Mesenchymal stem cell (in vitro differentiated cells and primary cell): ENCODE measurements at regions not wholly inside any gene's neighbourhood (a gene's known extent, or its start where the extent isn't known, plus 50 kb on each side); places are given as distances from the start of the nearest gene placed in this dataset.

ENCODE experiments used
- DNase-seq: peaks from one replicate; pipeline ENCODE4 v3.0.0-alpha.2; 2013
- H2AFZ ChIP-seq: one replicate; pipeline ENCODE4 v1.6.1; 2013; ENCODE audit warnings: low read depth, mild to moderate bottlenecking, control low read depth, inconsistent platforms, low read length, moderate library complexity
- H2AK5ac ChIP-seq: 2 replicates; pipeline ENCODE4 v1.6.1; 2013; ENCODE audit warnings: low read length, moderate library complexity, mild to moderate bottlenecking, inconsistent platforms; ENCODE audit not compliant: severe bottlenecking
- H2BK120ac ChIP-seq: one replicate; pipeline ENCODE4 v1.6.1; 2013; ENCODE audit warnings: low read depth, mild to moderate bottlenecking, inconsistent platforms, low read length, moderate library complexity
- H2BK12ac ChIP-seq, 2 experiments: one replicate each; pipeline ENCODE4 v1.6.1; 2013; ENCODE audit warnings: inconsistent platforms in 2 of 2, low read length in 2 of 2, mild to moderate bottlenecking in 2 of 2, moderate library complexity in 2 of 2, control low read depth in 1 of 2
- H2BK15ac ChIP-seq: one replicate; pipeline ENCODE4 v1.6.1; 2013; ENCODE audit warnings: mild to moderate bottlenecking, low read depth, inconsistent platforms; ENCODE audit not compliant: poor library complexity, severe bottlenecking
- H2BK5ac ChIP-seq: 2 replicates; pipeline ENCODE4 v1.6.1; 2013; ENCODE audit warnings: low read depth, mild to moderate bottlenecking, low read length, control low read depth, inconsistent platforms; ENCODE audit not compliant: poor library complexity, severe bottlenecking
- H3K14ac ChIP-seq, 2 experiments: one replicate each; pipeline ENCODE4 v1.6.1; 2013; ENCODE audit warnings: inconsistent platforms in 2 of 2, low read length in 2 of 2, control low read depth in 1 of 2, mild to moderate bottlenecking in 1 of 2, moderate library complexity in 1 of 2
- H3K18ac ChIP-seq, 2 experiments: one replicate each; pipeline ENCODE4 v1.6.1; 2013; ENCODE audit warnings: inconsistent platforms in 2 of 2, low read length in 2 of 2, control low read depth in 1 of 2, low read depth in 1 of 2, mild to moderate bottlenecking in 1 of 2
- H3K23ac ChIP-seq, 2 experiments: one replicate each; pipeline ENCODE4 v1.6.1; 2013; ENCODE audit warnings: inconsistent platforms in 2 of 2, low read length in 2 of 2, mild to moderate bottlenecking in 2 of 2, moderate library complexity in 2 of 2, control low read depth in 1 of 2
- H3K27ac ChIP-seq: 2 replicates; pipeline ENCODE4 v1.5.1; 2013; ENCODE audit warnings: mild to moderate bottlenecking, moderate library complexity, low read length, control low read depth, inconsistent platforms; ENCODE audit not compliant: poor library complexity, severe bottlenecking
- H3K27me3 ChIP-seq, 2 experiments: 2 replicates each; pipeline versions ENCODE4 v1.6.1 to v1.7.0; 2013; ENCODE audit warnings: low read length in 2 of 2, mild to moderate bottlenecking in 2 of 2, moderate library complexity in 2 of 2, control low read depth in 1 of 2, inconsistent platforms in 1 of 2; ENCODE audit not compliant: control insufficient read depth in 1 of 2, insufficient read depth in 1 of 2
- H3K36me3 ChIP-seq, 2 experiments: 2 replicates each; pipeline versions ENCODE4 v1.6.1 to v1.7.0; 2013; ENCODE audit warnings: low read length in 2 of 2, control low read depth in 1 of 2, inconsistent platforms in 1 of 2, low read depth in 1 of 2, mild to moderate bottlenecking in 1 of 2; ENCODE audit not compliant: insufficient read depth in 2 of 2, control insufficient read depth in 1 of 2
- H3K4ac ChIP-seq, 2 experiments: one replicate each; pipeline ENCODE4 v1.6.1; 2013; ENCODE audit warnings: inconsistent platforms in 2 of 2, low read length in 2 of 2, mild to moderate bottlenecking in 2 of 2, moderate library complexity in 2 of 2, control low read depth in 1 of 2, low read depth in 1 of 2
- H3K4me1 ChIP-seq: 2 replicates; pipeline ENCODE4 v1.6.1; 2013; ENCODE audit warnings: low read depth, low read length, control low read depth; ENCODE audit not compliant: control insufficient read depth, insufficient read depth
- H3K4me2 ChIP-seq: 2 replicates; pipeline ENCODE4 v1.6.1; 2013; ENCODE audit warnings: low read length, mild to moderate bottlenecking, inconsistent platforms; ENCODE audit not compliant: poor library complexity, severe bottlenecking
- H3K4me3 ChIP-seq, 2 experiments: 2 replicates each; pipeline versions ENCODE4 v1.5.1 to v1.7.0; 2013; ENCODE audit warnings: low read length in 2 of 2, mild to moderate bottlenecking in 2 of 2, control low read depth in 1 of 2, low read depth in 1 of 2; ENCODE audit not compliant: insufficient read depth in 1 of 2
- H3K79me1 ChIP-seq: replicated peaks from 2 replicates; pipeline ENCODE4 v1.6.1; 2013; ENCODE audit warnings: mild to moderate bottlenecking, control low read depth, low read length, inconsistent platforms; ENCODE audit not compliant: poor library complexity, severe bottlenecking
- H3K9ac ChIP-seq: 2 replicates; pipeline ENCODE4 v1.7.0; 2013; ENCODE audit warnings: mild to moderate bottlenecking, low read length, moderate library complexity
- H3K9me3 ChIP-seq: 2 replicates; pipeline ENCODE4 v1.7.0; 2013; ENCODE audit warnings: mild to moderate bottlenecking, low read length; ENCODE audit not compliant: control insufficient read depth
- H4K8ac ChIP-seq: one replicate; pipeline ENCODE4 v1.6.1; 2013; ENCODE audit warnings: inconsistent platforms, mild to moderate bottlenecking, low read length, moderate library complexity
- H4K91ac ChIP-seq: one replicate; pipeline ENCODE4 v1.6.1; 2013; ENCODE audit warnings: mild to moderate bottlenecking, low read length, inconsistent platforms
- WGBS: methylation state at CpG from one replicate; pipeline ENCODE4 v1.1.7; 2013; ENCODE audit warnings: mixed read lengths; 5-methylcytosine and 5-hydroxymethylcytosine counted together

DNA sequence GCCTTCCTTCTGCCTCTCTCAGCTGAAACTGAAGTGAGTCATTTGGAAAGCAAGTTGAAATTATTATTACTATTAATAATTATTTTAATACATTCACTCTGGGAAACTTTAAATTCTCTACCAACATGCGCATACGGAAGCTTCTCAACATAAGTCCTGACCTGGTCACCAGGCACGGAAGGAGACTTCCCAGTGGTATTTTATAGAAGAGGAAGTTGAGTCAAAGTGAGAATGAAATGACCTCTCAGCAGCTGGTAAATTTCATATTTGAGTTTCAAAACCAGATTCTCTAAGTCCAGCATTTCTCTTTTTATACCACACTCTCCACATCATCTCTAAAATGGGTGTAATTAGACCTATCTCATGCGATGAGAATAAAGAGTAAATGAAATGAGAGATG lies 747.4 kb downstream of the VRK1 start:
- no peak overlapping the region for H3K14ac ChIP-seq
- H2AFZ ChIP-seq: no peak overlapping the region
- H3K79me1 ChIP-seq: no peaks in the 10 kb centered on the region
- 93% methylated on average over 3 of the region's 4 CpGs for WGBS
- no peak overlapping the region for H3K27ac ChIP-seq
- no peak overlapping the region for H3K9ac ChIP-seq
- H3K36me3 ChIP-seq: no peaks in the 10 kb centered on the region
- no peak overlapping the region for H2BK15ac ChIP-seq
- no peak overlapping the region for H4K91ac ChIP-seq
- H3K18ac ChIP-seq: no peak overlapping the region
- H3K9me3 ChIP-seq: peaks cover 12% of the 10 kb centered on the region
- H3K4me1 ChIP-seq: no peaks in the 10 kb centered on the region
- H3K23ac ChIP-seq: no peak overlapping the region
- H4K8ac ChIP-seq: no peak overlapping the region
- H2AK5ac ChIP-seq: no peak overlapping the region
- no peak overlapping the region for H2BK120ac ChIP-seq
- no peak overlapping the region for H2BK5ac ChIP-seq
- H3K4me2 ChIP-seq: no peak overlapping the region
- no peak overlapping the region for H3K4me3 ChIP-seq
- no peaks in the 10 kb centered on the region for H3K27me3 ChIP-seq
- DNase-seq: no peak
- no peak overlapping the region for H3K4ac ChIP-seq
- no peak overlapping the region for H2BK12ac ChIP-seq

DNA sequence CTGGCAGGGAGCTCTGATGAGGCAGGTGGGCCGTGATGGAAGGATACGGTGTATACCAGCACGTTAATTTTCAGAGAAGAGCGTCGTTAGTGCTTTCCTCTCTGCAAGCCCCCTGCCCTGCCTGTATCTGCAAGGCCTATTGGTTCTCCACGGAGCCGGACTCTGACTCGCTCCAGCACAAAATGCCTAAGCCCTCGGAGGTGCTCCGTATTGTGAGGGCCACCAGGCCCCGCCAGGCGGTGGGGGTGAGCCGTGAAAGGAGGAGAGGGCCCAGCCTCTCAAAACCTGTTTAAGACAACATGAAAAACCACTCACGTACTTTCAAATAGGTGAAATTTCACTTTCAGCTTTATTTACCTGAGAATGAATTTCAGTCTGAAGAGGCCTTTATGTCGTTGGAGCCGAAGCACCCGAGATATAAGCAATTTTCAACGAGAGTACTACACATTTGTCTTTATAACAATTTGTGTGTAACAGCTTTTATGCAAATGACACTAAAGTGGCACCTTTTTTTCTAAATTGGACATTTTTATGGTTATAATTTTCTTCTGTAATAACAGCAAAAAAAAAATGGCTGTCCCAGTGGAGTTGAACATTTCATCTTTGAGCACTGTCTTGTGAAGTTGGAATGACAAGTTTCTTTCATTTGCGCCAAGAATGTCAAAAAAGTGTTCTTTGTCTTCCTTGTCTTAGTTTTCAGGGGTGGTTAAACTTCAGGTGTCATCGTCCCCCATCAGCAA lies 749.5 kb downstream of the VRK1 start:
- no peak overlapping the region for H3K14ac ChIP-seq
- no peak overlapping the region for H3K18ac ChIP-seq
- no peak overlapping the region for H2AFZ ChIP-seq
- no peak for DNase-seq
- no peak overlapping the region for H2BK5ac ChIP-seq
- H3K4me3 ChIP-seq: no peak overlapping the region
- no peak overlapping the region for H3K4me2 ChIP-seq
- no peaks in the 10 kb centered on the region for H3K4me1 ChIP-seq
- WGBS: 85% methylated on average over 17 of the region's 20 CpGs
- no peaks in the 10 kb centered on the region for H3K27me3 ChIP-seq
- no peak overlapping the region for H4K91ac ChIP-seq
- H2BK12ac ChIP-seq: no peak overlapping the region
- no peak overlapping the region for H2BK15ac ChIP-seq
- no peak overlapping the region for H3K27ac ChIP-seq
- H3K23ac ChIP-seq: no peak overlapping the region
- H3K9me3 ChIP-seq: peaks cover 12% of the 10 kb centered on the region
- H3K4ac ChIP-seq: no peak overlapping the region
- H2AK5ac ChIP-seq: no peak overlapping the region
- no peak overlapping the region for H2BK120ac ChIP-seq
- H4K8ac ChIP-seq: no peak overlapping the region
- no peaks in the 10 kb centered on the region for H3K36me3 ChIP-seq
- H3K9ac ChIP-seq: no peak overlapping the region
- no peaks in the 10 kb centered on the region for H3K79me1 ChIP-seq

DNA sequence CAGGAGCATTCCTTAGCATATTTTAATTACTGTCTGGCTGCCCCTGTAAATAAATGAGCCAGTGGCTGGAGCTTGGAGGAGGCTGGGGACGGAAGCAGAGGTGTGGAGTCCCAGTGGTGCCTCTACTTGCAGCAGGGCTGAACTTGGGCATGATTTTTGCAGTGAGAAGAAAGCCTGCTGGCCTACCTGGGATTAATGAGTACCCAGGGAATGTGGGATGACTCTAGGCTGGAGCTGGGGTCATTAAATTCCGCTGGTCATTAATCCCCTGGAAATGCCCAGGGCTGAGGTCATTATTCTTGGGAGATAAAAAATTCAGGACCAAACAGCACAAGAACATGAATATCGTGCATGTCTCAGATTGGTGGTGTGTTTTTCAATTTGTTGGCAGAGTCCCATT lies 753.3 kb downstream of the VRK1 start:
- Histone ChIP-seq H3K4me2 (no peak overlapping the region), H3K18ac (no peak overlapping the region), H3K9ac (no peak overlapping the region), H2AK5ac (no peak overlapping the region), H2AFZ (no peak overlapping the region), H3K4me3 (no peak overlapping the region), H2BK15ac (no peak overlapping the region), H3K79me1 (no peaks in the 10 kb centered on the region), H3K36me3 (no peaks in the 10 kb centered on the region), H3K4me1 (no peaks in the 10 kb centered on the region), H3K14ac (no peak overlapping the region), H4K8ac (no peak overlapping the region), H4K91ac (no peak overlapping the region), H2BK12ac (no peak overlapping the region), H3K27ac (no peak overlapping the region), H2BK120ac (no peak overlapping the region), H3K27me3 (no peaks in the 10 kb centered on the region), H2BK5ac (no peak overlapping the region), H3K9me3 (peaks cover 12% of the 10 kb centered on the region), H3K4ac (no peak overlapping the region), H3K23ac (no peak overlapping the region)
- WGBS: 68% methylated on average over 2 of the region's 3 CpGs
- no peak for DNase-seq

DNA sequence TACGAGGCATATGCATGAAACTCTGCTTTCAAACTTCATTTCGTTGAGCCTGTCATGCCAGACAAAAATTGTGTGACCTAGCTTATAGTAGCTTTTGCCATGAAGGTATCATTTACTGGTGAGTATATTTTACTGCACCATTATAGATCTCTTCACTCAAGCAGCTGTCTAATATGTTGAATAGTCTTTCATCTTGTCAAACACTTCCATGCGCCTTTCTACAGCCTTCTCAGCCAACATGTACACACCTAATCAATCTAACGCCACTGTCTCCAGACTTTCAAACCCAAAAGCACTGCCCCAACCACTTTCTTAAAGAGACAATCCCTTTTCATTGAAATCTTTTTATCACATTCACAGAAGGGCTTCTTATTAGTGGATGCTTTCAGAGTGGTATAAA lies 757.4 kb downstream of the VRK1 start:
- H2BK120ac ChIP-seq: no peak overlapping the region
- H3K14ac ChIP-seq: no peak overlapping the region
- H3K4me2 ChIP-seq: no peak overlapping the region
- no peaks in the 10 kb centered on the region for H3K79me1 ChIP-seq
- H3K27me3 ChIP-seq: no peaks in the 10 kb centered on the region
- no peaks in the 10 kb centered on the region for H3K9me3 ChIP-seq
- H3K36me3 ChIP-seq: no peaks in the 10 kb centered on the region
- H4K91ac ChIP-seq: no peak overlapping the region
- H3K27ac ChIP-seq: no peak overlapping the region
- H3K4ac ChIP-seq: no peak overlapping the region
- H2AFZ ChIP-seq: no peak overlapping the region
- DNase-seq: no peak
- no peak overlapping the region for H3K23ac ChIP-seq
- no peak overlapping the region for H2BK12ac ChIP-seq
- 49% methylated on average over 4 of the region's 4 CpGs for WGBS
- no peak overlapping the region for H2BK5ac ChIP-seq
- H2AK5ac ChIP-seq: no peak overlapping the region
- H3K9ac ChIP-seq: no peak overlapping the region
- H3K4me1 ChIP-seq: no peaks in the 10 kb centered on the region
- no peak overlapping the region for H3K4me3 ChIP-seq
- no peak overlapping the region for H2BK15ac ChIP-seq
- no peak overlapping the region for H3K18ac ChIP-seq
- H4K8ac ChIP-seq: no peak overlapping the region
